Lung (tissue), 11 donors: ENCODE measurements at regions not wholly inside any gene's neighbourhood (a gene's known extent, or its start where the extent isn't known, plus 50 kb on each side); places are given as distances from the start of the nearest gene placed in this dataset.

Experiments used
- ATAC-seq: fragments of 200-7000 bp; cut with Tn5 transposase; one replicate; pipeline ENCODE4 v1.9.1; 2020; ENCODE audit warnings: moderate number of reproducible peaks; ENCODE audit not compliant: insufficient read depth, low FRiP score
- DNase-seq, 3 donors: peaks; one replicate each; pipeline ENCODE4 v3.0.0-alpha.2; 2013 to 2017
- H3K27ac ChIP-seq, 2 donors: one replicate each; pipeline ENCODE4 v1.5.1; 2013; ENCODE audit warnings: mild to moderate bottlenecking in 2 of 2, moderate library complexity in 2 of 2, control low read depth in 1 of 2, inconsistent platforms in 1 of 2, low read depth in 1 of 2, low read length in 1 of 2
- H3K27me3 ChIP-seq, 3 donors: one replicate each; pipeline ENCODE4 v1.5.1; 2013; ENCODE audit warnings: low read length in 2 of 3; ENCODE audit not compliant: control insufficient read depth in 3 of 3, insufficient read depth in 3 of 3
- H3K36me3 ChIP-seq, 4 donors: one replicate each; pipeline ENCODE4 v1.5.1; 2013; ENCODE audit warnings: low read length in 4 of 4, mild to moderate bottlenecking in 1 of 4, moderate library complexity in 1 of 4; ENCODE audit not compliant: control insufficient read depth in 4 of 4, insufficient read depth in 4 of 4
- H3K4me1 ChIP-seq, 5 donors: one replicate each; pipeline ENCODE4 v1.5.1; 2013; ENCODE audit warnings: low read length in 5 of 5, mild to moderate bottlenecking in 2 of 5, moderate library complexity in 1 of 5; ENCODE audit not compliant: control insufficient read depth in 5 of 5, insufficient read depth in 5 of 5
- H3K4me3 ChIP-seq: one replicate; pipeline ENCODE4 v1.5.1; 2013; ENCODE audit warnings: mild to moderate bottlenecking, control low read depth, moderate library complexity
- H3K9ac ChIP-seq, 2 donors: one replicate each; pipeline ENCODE4 v1.5.1; 2013; ENCODE audit warnings: low read length in 2 of 2, control low read depth in 1 of 2; ENCODE audit not compliant: insufficient read depth in 1 of 2
- H3K9me3 ChIP-seq, 4 donors: one replicate each; pipeline ENCODE4 v1.5.1; 2013; ENCODE audit warnings: low read length in 3 of 4, mild to moderate bottlenecking in 1 of 4, moderate library complexity in 1 of 4; ENCODE audit not compliant: control insufficient read depth in 4 of 4, insufficient read depth in 3 of 4
- WGBS, 2 donors: extraction: QIAGEN DNeasy Blood & Tissue Kit; methylation state at CpG; one replicate each; pipeline ENCODE4 v1.1.7; 2013; 5-methylcytosine and 5-hydroxymethylcytosine counted together
- TF ChIP-seq, protein P1 (sequence below): IDR thresholded peaks from 2 replicates; pipeline ENCODE4 v1.5.1; 2012; ENCODE audit warnings: mild to moderate bottlenecking; ENCODE audit errors: control extremely low read depth, extremely low read depth
- donor health status: control.
- donor health status: control.
- donor health status: Bipolar disorder and iron deficiency.
- donor health status: healthy.
- donor health status: DM: yes; HTN: yes; CAD: no.

DNA sequence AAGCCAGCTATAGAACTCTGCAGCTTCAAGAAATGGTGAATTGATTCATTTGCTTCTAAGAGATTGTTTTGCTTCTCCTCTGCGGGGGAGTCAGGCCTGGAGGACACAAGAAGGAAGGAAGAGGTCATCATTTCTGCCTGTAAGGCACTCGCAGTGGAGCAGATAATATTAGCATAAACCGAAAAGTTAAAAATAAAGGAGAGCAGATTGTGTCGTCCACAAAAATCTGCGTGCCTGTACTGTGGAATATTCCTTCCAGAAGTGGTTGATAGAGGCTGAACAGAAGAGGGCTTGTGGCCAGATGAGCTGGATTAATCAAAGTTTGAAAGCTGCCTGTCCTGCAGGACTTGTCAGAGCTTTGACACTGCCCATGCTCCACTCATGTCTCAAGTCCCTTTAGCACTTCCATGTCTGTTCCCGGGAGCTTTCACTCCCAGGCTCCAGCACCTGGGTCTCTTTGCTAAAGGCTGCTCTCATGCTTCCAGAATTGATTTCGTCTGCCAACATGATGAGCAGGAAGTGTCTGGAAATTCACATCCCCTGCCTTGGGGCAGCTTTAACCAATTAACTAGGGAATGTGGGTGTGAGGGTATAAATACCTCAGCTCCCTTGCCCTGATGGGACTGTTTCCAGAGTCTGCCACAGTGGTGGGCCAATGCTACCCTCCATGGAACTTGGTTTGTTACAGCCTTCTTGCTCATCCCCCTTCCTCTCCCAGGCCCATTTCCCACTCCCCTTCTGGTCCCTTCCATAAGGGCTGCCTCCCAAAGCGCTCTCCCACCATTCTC is 65.1 kb upstream of the STX16 start:
- no peaks in the 10 kb centered on the region for H3K27me3 ChIP-seq
- H3K9ac ChIP-seq = no peak overlapping the region
- no peaks in the 10 kb centered on the region for H3K36me3 ChIP-seq
- H3K27ac ChIP-seq = no peak overlapping the region
- TF ChIP-seq, protein P1, sequence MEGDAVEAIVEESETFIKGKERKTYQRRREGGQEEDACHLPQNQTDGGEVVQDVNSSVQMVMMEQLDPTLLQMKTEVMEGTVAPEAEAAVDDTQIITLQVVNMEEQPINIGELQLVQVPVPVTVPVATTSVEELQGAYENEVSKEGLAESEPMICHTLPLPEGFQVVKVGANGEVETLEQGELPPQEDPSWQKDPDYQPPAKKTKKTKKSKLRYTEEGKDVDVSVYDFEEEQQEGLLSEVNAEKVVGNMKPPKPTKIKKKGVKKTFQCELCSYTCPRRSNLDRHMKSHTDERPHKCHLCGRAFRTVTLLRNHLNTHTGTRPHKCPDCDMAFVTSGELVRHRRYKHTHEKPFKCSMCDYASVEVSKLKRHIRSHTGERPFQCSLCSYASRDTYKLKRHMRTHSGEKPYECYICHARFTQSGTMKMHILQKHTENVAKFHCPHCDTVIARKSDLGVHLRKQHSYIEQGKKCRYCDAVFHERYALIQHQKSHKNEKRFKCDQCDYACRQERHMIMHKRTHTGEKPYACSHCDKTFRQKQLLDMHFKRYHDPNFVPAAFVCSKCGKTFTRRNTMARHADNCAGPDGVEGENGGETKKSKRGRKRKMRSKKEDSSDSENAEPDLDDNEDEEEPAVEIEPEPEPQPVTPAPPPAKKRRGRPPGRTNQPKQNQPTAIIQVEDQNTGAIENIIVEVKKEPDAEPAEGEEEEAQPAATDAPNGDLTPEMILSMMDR = no peak
- H3K4me1 ChIP-seq = no peaks in the 10 kb centered on the region
- ATAC-seq (no peak), DNase-seq (peak in 1 of 3 donors; percentile 7)
- H3K4me3 ChIP-seq = no peak overlapping the region
- peaks cover 0 to 3% (median 0%) of the 10 kb centered on the region in 4 donors for H3K9me3 ChIP-seq
- WGBS, 2 donors = 60 to 61% methylated on average over 8 of the region's 8 CpGs

DNA sequence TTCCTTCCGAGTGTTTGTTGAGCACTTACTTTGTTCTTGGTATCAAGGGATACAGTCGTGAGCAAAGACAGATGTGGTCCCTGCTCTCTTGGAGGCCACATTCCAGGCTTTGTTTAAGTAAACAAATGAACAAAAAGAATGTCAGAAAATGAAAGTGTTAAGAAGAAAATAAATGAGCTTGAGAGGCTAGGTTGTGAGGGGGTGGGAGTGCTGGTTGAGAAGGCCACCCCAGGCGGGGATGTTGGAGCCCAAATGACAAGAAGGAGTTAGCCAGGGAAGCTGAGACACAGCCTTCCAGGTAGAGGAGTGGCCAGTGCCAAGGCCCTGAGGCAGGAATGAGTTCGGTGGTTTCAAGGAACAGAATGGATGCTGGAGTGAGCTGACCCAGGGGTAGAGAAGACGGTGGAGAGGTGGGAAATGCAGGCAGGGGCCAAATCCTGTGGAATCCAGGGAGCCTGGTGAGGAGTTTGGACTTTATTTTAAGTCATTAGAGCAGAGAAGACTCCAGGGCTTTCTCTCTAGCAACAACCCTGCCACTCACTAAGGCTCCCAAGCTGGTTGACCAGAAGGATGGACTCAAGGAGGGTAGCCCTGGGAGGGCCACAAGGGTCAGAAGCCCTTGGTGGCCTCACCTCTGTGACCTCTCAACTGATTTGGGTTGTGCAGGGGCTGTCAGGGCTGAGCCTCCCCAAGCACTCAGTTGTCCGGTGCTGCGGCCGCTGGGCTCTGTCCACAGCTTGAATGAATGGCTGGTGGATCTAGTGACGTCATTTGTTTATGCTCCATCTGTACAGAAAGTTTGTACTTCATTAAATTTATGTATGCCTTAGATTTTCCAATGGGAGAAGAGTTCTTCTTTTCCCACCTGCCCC is 66.0 kb upstream of the STX16 start:
- no peak for ATAC-seq
- Histone ChIP-seq H3K4me3 (no peak overlapping the region), H3K9me3 (peaks cover 0 to 3% (median 0%) of the 10 kb centered on the region in 4 donors), H3K36me3 (no peaks in the 10 kb centered on the region), H3K4me1 (no peaks in the 10 kb centered on the region), H3K27me3 (no peaks in the 10 kb centered on the region), H3K9ac (no peak overlapping the region), H3K27ac (no peak overlapping the region)
- TF ChIP-seq, protein P1 = no peak
- peak; percentile 14 to 73 (median 72) for DNase-seq
- 52 to 68% methylated on average over 9 of the region's 9 CpGs for WGBS, 2 donors

DNA sequence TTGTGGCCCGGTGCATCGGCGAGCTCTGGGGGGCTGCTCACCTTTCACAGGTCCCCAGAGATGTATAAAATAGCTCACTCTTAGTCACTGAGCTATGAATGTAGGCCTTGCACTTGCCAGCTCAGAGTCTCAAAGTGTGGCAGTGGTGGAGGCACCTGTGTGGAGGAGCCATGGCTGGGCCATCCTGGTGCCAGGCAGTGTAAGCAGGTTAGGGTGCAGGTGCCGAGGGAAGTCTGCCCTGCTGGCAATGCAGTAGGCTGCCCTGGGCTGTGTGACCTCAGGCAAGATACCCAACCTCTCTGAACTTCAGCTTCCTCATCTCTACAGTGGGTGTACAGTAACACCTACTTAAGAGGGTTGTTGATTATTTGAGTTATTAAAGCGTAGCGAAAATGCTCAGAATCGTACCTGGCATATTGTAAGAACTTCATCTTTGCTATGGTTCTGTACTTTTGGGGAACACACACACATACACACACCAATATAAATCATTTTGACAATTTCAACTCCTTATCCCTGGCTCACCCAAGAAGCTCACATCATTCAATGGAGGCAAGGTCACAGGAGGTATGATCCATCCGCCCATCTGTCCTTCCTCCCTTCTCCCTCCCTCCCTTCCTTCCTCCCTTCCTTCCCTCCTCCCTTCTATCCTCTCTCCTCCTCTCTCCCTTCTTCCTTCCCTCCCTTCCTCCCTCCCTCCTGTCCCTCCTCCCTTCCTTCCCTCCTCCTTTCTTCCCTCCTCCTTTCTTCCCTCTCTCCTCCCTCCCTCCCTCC is 66.8 kb upstream of the STX16 start:
- TF ChIP-seq, protein P1 = no peak
- H3K9me3 ChIP-seq = peaks cover 0 to 6% (median 0%) of the 10 kb centered on the region in 4 donors
- DNase-seq (no peak), ATAC-seq (no peak)
- no peak overlapping the region for H3K9ac ChIP-seq
- no peaks in the 10 kb centered on the region for H3K36me3 ChIP-seq
- no peak overlapping the region for H3K4me3 ChIP-seq
- H3K27me3 ChIP-seq = no peaks in the 10 kb centered on the region
- WGBS, 2 donors = 86 to 91% methylated on average over 8 of the region's 8 CpGs
- no peak overlapping the region for H3K27ac ChIP-seq
- no peaks in the 10 kb centered on the region for H3K4me1 ChIP-seq
